IPS DF 4.7 (cell line): ENCODE measurements at regions not wholly inside any gene's neighbourhood (a gene's known extent, or its start where the extent isn't known, plus 50 kb on each side); places are given as distances from the start of the nearest gene placed in this dataset.
A peak's percentile ranks its signal among the peaks of the same experiment; 100 is the strongest.

Experiments
- DNase-seq: peaks from one replicate; pipeline ENCODE4 v3.0.0-alpha.2; 2013; ENCODE audit warnings: low spot score; ENCODE audit errors: extremely low read depth

DNA sequence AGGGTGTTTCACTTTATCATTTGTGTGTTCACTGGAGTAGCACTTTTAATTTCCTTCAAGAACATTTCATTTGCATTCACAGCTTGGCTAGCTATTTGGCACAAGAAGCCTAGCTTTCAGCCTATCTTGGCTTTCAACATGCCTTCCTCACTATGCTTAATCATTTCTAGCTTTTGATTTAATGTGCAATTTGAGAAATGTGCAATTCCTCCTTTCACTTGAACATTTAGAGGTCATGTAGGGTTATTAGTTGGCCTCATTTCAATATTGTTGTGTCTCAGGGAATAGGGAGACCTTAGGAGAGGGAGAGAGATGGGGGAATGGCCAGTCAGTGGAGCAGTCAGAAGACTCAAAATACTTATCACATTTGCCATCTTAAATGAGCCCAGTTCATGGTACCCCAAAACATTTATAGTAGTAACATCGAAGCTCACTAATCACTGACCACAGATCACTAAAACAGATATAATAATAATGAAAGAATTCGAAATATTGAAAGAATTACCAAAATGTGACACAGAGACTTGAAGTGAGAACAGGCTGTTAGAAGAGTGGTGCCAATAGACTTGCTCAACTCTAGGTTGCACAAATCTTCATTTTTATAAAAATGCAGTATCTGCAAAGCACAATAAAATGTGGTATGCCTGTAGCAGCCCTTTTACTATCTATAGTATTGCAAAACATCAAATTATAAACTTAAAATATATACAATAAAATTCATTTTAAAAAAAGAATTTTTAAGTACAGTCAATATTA is 561.2 kb downstream of the METTL4 start:
- no peak for DNase-seq

DNA sequence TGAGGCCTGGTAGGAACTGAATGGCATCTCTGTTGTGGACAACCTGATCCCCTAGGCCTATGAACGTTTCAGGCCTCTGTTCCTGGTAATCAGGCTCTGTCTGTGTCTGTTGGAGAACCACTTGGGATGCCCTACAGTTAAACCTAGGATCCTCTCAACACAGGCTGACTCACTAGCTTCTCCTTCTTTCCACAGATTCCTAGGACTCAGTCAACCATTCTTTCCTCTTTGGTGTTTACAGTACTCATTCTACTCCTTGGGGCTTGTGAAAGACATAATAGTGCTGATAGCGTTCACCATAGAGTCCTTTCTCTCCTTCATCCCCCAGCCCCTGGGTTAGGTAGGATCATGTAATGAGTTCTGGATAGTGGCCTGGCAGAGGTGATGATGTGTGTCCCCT is 544.3 kb downstream of the METTL4 start:
- DNase-seq: no peak

DNA sequence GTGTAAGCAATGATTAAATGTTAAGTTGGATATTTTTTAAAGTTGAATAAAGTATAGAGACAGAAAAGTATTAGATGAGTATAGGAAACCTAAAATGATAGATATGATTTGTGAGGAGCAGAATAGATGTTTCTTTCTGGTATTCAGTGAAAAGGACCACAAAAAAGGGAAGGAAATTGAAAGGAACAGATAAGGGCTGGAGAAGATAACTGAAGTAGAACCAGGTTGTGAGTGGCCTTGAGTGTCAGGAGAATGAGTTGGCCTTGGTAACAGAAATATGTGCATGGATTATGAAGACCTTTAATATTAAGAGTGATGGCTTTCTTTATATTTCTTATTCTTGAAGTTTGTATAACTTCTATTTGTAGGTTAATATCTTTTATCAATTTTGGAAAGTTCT is 543.5 kb downstream of the METTL4 start:
- DNase-seq: no peak

DNA sequence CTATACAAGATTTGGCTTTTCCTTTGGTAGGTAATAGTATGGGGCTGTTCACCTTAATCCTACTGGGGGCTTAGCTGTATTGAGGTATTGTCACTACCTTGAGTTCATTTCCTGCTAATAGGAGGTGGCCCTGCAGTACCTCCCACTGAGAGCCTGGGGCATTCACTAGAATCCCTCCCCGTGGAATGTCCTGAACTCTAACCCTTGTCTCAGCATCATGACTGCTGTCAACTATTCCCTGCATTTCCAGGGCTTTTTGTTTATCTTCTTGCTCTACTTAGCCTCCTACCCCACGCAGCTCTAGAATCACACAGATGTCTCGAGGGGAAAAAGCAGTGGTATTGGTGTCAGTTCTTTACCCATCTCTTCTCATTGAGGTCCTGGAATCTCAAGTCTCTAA is 542.3 kb downstream of the METTL4 start:
- no peak for DNase-seq

DNA sequence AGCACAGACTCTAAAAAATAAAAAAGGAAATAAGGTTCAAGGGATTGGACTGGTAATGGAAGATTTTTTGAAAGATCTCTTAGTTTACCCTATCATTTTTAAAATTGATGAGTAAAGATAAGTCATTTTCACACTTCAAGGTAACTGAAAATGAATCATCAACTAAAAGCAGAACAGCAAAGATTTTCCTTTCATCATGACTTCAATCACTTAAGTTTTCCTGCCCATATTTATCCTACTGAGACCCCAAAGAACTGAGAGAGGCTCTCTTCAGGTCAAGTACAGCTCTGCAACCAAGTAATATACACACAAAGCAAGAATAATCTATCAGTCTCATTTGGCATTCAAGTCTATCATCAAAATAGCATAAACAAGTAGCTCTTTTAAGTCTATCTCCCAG is 540.7 kb downstream of the METTL4 start:
- DNase-seq: no peak

DNA sequence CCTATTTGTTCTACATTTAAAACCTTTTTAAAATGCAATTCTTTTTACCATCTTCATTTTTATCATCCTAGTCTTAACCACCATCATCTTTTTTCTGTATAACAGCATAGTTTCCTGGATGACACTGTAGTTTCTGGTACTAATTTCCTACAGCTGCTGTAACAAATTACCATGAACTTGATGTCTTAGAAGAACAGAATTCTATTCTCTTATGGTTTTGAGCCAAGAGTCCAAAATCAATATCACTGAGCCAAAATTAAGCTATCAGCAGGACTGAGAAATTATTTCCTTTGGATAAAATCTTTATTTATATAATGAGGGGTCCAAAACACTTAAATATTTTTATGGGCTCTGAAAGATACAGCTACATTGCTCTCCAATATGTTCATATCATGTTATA is 539.3 kb downstream of the METTL4 start:
- no peak for DNase-seq

DNA sequence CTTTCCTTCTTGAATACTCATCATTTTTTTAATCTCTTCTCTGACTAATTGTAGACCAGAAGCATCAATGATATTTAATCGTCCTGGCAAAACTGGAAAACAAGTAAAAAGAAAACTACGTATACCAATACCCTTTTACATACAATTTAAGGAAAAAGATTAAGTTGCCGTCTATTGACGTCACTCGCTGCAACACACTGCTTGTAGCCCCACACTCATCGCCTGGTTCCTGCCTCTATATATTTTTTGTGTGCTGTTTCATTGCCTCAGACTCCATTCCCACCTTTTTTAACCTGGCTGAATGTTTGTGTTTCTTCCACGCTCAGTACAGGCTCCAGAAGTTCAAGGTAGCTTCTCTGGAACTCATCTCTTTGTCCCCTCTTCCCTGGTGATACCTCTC is 536.2 kb downstream of the METTL4 start:
- DNase-seq: no peak

DNA sequence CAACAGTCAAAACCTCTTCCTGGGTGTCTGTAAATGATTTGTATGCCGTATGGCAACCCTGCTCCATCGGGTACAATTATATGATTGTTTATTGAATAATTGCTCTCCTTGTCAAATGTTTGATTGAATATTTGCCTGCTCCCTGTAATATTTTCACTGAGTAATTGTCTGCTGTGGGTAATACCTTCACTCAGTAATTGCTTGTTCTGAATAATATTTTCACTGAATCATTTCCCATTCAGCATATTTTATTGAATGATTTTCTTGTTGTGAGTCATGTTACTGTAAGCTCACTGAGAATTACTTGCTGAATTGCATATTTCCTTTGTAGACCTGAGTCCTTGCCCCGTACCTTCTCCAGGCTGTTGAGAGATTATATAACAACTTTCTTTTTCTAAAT is 535.2 kb downstream of the METTL4 start:
- DNase-seq: no peak

DNA sequence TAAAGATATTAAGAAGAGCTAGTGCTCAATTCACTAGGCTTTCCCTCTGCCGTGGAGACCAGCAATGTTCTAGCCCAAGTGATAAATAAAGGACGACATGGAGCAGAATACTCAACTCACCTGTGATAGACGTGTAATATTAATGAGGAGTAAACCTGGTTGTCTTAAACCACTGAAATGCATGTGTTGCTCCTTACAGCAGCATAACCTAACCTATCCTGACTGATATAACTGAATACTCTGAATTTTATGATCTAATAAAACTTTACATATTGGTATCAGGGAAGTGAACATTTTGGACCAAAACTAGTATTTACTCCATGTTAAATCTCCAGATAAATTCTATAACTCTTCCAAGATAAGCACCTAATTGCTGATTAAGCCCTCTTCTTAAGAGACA is 531.0 kb downstream of the METTL4 start:
- no peak for DNase-seq

DNA sequence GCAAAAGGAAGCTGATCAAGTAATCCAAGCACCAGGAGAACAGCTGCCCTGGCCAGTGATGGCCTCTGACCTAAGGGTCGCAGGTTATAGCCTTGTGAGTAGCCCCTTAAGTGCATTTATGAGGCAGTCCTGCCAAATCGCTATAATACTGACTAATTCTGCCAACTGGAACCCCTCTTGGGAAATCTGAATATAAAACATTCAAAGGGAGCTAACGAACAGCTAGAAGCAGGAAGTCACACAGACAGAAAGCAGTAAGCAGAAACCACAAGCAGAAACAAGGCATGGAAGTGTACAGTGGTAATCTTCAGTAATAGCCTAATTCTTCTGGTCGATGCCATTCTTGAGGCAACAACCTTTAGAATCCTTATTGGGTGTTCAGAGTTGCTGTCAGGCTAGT is 521.3 kb downstream of the METTL4 start:
- DNase-seq: no peak

DNA sequence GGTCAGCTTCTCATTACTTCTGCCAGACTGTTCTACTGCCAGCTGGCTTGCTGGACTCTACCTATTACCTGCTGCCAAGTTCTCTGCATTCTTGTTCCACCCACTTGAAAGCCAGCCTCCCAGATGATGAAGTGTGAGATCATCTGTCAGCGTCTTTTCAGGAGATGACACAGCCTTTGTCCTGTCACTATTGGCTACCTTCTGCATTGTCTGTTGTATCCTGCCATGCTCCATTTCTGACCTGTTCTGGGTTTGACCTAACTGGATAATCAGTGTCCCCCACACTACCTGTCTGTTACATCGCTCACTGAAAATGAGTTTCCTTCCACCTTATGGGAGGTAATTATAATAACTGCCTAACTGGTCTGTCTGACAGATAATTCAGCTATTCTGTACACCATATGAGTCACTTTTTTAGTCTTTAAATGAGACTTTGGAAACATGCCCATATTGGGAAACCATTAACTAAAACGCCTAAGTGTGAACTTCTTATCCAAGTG is 520.6 kb downstream of the METTL4 start:
- DNase-seq: no peak

DNA sequence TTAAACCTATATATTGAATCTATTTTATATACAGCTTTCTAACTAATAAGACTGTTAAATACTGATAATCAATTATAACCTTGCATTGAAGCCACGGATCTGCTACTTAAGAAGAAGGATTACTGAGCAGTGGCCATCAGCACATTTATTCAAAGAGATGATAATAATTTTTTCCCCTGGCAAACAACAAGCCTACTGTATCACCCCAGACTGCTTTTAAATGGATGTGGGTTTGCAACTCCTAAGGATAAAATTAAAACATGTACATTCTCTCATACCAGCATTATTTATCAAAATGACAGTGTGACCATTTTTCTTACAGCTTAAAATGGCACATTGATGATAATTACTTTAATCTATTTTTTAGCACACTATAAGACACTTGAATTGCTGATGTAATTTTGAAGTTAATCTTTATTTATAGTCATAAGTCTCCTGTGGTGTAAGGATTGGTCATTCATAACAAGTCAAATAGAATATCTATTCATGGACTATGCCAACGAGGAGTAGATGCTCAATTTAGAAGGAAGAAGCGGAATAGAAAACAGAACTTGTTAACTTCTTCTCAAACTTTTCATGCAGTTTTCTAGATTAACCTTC is 517.7 kb downstream of the METTL4 start:
- DNase-seq: no peak

DNA sequence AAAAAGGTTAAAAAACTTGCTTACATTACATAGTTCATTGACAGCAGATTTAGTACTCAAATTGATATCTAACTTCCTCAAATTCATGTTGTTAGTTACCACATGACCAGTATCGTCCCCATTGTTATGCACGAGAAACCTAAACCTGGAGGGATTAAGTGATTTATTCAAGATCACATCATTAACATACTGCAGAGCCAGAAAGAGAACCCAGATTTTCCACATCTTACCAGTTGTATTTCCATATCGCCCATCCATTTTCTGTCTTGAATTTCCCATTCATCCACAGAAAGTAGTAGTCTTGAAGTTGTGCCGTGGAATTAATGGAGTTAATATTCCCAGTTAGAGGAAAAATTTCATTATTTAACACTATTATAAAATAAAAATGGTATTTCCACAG is 512.0 kb downstream of the METTL4 start:
- no peak for DNase-seq

DNA sequence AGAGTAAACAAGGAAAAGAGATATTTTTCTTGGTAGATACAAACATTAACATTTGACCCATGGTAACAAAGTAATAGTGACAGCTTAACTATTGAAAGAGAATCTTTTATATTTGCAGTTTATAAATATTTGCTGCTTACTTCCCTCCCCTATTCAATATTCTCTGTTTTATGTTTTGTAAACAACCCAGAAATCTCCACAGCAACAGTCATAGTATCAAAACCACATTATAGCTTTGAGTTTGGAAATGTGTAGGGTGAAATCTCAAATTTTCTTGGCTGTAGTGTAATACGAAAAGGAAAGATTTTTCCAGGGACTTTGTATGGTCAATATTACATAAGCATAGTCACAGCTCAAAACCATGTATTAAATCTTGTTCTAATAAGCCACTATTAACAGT is 511.2 kb downstream of the METTL4 start:
- no peak for DNase-seq

DNA sequence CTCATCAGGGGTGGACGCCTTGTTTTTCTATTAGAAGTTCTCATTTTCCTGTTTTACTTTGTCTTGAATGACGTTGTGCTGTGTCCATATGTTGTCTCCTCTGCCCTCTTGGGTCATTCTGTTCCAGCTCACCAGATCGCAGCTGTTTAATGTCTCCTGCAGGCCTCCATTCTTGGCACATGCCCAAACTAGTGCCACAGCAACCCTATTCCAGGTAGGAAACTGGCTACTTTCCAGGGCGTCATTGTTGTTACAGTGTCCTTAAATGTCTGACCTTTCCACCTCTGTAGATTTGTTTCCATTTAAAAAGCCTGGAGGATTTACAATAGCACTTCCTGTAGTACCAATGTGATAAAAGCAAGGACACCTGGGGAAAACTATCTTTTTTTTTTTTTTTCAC is 500.7 kb downstream of the METTL4 start:
- no peak for DNase-seq

DNA sequence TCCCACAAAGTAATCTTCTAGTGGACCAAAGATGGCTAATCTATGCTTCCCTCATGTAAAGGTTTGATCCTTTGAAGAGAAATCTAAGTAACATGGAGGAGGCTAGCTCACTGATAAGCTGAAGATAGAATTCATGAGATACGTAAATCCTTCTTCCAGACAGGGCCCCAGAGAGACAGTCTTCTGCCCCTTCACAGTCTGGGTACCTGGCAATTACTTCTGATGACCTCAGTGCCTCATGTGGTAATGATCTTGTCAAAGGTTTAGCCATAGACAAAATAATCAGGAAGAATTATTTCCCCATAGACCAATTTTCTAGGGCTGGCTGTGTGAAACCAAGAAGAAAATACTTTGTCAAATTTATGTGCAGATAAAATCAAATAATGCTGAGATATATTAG is 495.8 kb downstream of the METTL4 start:
- no peak for DNase-seq

DNA sequence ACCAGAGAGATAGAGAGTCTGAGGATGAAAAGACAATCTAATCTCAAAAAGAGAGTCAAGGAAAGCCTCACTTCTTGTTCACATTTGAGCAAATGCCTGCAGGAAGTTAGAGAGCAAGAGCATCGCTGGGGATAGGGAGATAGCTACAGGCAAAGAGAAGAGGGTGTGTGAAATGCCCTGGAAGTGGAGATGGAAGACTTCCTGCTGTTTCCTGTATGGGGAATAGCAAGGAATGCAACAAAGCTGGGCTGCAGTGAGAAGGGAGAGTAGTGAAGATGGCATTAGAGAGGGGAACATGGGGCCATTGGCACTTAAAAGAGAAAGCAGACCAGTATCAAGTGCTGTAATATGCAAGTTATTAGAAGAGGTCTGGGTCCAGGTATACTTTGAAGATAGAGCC is 488.6 kb downstream of the METTL4 start:
- DNase-seq: no peak

DNA sequence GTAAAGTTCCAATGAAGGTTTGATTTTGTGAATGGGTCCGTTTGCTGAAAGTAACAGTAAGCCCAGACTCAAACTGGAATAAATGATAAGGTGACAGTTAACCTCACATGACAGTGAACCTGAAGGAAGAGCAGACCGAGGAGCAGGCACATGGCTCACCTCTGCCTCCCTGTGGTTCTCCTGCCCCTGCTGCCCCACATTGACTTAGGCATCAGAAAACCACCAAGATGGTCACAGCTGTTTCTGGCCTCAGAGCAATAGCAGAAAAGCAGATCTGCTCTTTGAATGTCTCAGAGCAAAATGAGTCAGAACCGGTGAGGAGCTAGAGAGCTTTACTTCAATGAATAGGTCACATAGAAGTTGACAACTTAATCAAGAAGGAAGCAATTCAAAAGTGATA is 487.6 kb downstream of the METTL4 start:
- peak; percentile 28 for DNase-seq

DNA sequence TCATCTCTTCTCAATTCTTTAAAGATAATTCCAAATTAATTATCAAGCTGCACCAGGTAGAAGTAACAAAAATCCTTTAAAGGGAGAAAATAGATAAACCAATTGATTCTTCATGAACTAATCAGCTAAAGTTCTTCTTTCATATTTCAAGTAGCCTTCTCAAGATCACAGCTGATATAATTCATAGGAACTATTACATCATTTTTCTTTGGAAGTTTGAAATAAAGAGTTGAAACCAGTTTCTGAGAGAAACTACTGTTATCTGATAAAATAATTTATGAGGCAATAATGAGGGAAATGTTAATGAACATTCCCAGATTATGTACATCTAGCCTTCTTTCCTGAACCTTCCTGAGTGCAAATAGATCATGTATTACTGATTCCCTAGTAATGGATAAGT is 484.9 kb downstream of the METTL4 start:
- no peak for DNase-seq

DNA sequence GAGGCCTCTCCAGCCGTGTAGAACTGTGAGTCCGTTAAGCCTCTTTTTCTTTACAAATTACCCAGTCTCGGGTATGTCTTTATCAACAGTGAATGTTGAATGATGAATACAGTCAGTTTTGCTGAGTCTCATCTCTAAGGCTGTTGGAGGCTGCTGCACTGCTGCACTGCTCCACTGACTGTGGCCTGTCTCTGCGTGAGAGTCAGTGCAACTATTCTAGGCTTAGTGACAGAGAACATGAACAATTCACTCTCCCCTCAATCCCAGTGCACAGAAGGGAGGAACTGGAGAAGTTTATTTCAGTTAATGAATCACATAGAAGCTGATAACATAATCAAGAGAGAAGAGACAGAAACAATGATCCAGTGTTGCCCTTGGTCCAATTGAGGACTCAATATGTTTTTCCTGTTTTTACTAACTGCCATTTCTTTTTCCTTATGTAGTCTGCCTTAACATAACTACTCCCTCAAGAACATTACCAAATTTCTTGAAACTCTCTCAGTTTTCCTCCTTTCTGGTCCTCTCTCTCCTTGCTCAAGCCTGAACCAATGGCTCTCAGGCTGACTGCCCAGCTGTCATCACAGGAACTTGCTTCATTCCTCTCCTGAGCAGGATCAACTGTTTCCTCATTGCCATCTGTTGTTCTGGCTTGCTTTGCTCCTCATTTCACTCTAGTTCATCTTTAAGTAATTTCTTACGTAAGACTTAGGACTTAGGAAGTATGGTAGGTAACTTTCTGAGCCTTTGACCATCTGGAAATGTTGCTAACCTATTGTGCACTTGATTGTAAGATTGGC is 483.2 kb downstream of the METTL4 start:
- DNase-seq: no peak

DNA sequence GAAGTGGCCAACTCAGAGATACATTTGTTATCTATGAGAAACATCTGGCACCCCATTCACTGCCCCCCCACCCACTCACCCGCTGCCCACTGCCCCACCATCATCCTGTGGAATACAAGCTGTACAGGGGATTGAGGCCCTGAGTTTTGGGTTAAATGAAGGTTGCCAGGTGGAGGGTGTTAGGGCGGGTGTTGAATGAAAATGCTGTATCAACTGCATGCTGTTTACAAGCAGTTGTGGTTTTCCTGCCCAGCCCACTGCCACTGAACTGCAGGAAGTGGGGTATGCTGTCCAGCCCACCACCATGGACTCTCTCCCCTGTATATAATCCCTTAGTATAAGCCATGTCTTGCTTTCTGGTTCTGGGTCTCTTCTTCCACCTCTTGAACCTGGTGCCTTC is 481.9 kb downstream of the METTL4 start:
- no peak for DNase-seq

DNA sequence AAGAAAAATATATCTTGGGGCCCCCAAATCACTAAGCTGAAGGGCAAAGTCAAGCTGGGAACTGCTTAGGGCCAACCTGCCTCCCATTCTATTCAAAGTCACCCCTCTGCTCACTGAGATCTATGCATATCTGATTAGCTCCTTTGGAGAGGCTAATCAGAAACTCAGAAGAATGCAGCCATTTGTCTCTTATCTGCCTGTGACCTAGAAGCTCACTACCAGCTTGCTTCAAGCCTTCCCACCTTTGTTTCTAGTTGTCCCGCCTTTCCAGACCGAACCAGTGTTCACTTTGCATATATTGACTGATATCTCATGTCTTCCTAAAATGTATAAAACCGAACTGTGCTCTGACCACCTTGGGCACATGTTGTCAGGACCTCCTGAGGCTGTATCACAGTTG is 479.4 kb downstream of the METTL4 start:
- DNase-seq: no peak

DNA sequence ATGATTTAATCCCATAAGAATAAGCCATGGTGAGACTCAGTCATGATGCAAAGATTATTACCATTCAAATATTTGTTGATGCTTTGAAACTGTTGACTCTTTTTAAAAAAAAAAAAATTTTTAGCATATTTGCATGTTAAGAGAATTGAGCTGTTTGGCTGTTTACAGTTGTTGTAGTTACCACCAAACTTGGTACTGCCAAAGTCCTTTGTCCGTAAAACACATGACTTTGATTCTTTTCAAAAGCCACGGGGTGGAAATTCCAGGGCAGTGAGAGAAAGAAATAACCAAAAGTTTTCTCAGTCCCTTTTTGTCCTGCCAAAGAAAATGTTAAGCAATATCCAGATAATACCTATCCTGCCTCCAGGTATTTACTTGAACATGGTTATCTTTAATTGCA is 474.8 kb downstream of the METTL4 start:
- no peak for DNase-seq
